Right atrium auricular region (tissue), 2 donors: ENCODE measurements at regions not wholly inside any gene's neighbourhood (a gene's known extent, or its start where the extent isn't known, plus 50 kb on each side); places are given as distances from the start of the nearest gene placed in this dataset.

Source experiments
- DNase-seq: peaks from one replicate; pipeline ENCODE4 v3.0.0-alpha.2; 2019; ENCODE audit warnings: low spot score
- H3K27ac ChIP-seq, 2 donors: fragments of 200-600 bp; sonication (generic); 1 replicate in 1 of 2; 2 replicates in 1 of 2; pipeline ENCODE4 v1.5.1; 2016 to 2019
- H3K27me3 ChIP-seq, 2 donors: fragments of 200-600 bp; sonication (generic); one replicate each; pipeline versions ENCODE4 v1.5.1 to v1.6.0; 2017 to 2019
- H3K36me3 ChIP-seq: fragments of 200-600 bp; sonication (generic); one replicate; pipeline ENCODE4 v1.5.1; 2016
- H3K4me1 ChIP-seq, 2 donors: fragments of 200-600 bp; sonication (generic); one replicate each; pipeline versions ENCODE4 v1.5.1 to v1.6.0; 2017 to 2019
- H3K4me3 ChIP-seq, 2 donors: fragments of 200-600 bp; sonication (generic); 1 replicate in 1 of 2; 2 replicates in 1 of 2; pipeline ENCODE4 v1.5.1; 2017 to 2019; ENCODE audit warnings: mild to moderate bottlenecking in 1 of 2, moderate library complexity in 1 of 2
- H3K9me3 ChIP-seq, 2 donors: fragments of 200-600 bp; sonication (generic); one replicate each; pipeline ENCODE4 v1.5.1; 2019
- CTCF ChIP-seq, 2 donors: fragments of 200-600 bp; sonication (generic); IDR thresholded peaks; one replicate each; pipeline ENCODE4 v1.5.1; 2019; ENCODE audit warnings: antibody characterized with exemption in 2 of 2

- Histone ChIP-seq H3K36me3 (no peaks in the 10 kb centered on the region), H3K27ac (no peak overlapping the region), H3K9me3 (no peaks in the 10 kb centered on the region), H3K27me3 (no peaks in the 10 kb centered on the region), H3K4me1 (no peaks in the 10 kb centered on the region), H3K4me3 (no peak overlapping the region)
- no peak for TF ChIP-seq CTCF (IDR thresholded peaks at IDR 0.05)
- no peak for DNase-seq
Observed at GRCh38 chr7:54349229-54349628, 192.9 kb upstream of the VSTM2A start.

GRCh38 chr7:54354436-54354835 lies 187.7 kb upstream of the VSTM2A start:
- Histone ChIP-seq H3K27me3 (no peaks in the 10 kb centered on the region), H3K9me3 (no peaks in the 10 kb centered on the region), H3K27ac (no peak overlapping the region), H3K4me1 (no peaks in the 10 kb centered on the region), H3K36me3 (no peaks in the 10 kb centered on the region), H3K4me3 (no peak overlapping the region)
- no peak for TF ChIP-seq CTCF (IDR thresholded peaks at IDR 0.05)
- no peak for DNase-seq

- no peak for TF ChIP-seq CTCF (IDR thresholded peaks at IDR 0.05)
Observed at GRCh38 chr7:54355842-54356241, 186.3 kb upstream of the VSTM2A start.

GRCh38 chr7:54360075-54360840 lies 181.9 kb upstream of the VSTM2A start:
- no peak for DNase-seq
- no peaks in the 10 kb centered on the region for H3K4me1 ChIP-seq
- TF ChIP-seq CTCF (IDR thresholded peaks at IDR 0.05), result no peak
- H3K27me3 ChIP-seq, result no peaks in the 10 kb centered on the region
- H3K27ac ChIP-seq, result no peak overlapping the region
- H3K4me3 ChIP-seq, result no peak overlapping the region
- no peaks in the 10 kb centered on the region for H3K9me3 ChIP-seq
- H3K36me3 ChIP-seq, result no peaks in the 10 kb centered on the region

More at GRCh38 chr7:54355842-54356241, 186.3 kb upstream of the VSTM2A start:
- Histone ChIP-seq H3K9me3 (no peaks in the 10 kb centered on the region), H3K4me3 (no peak overlapping the region), H3K4me1 (no peaks in the 10 kb centered on the region), H3K27me3 (no peaks in the 10 kb centered on the region), H3K27ac (no peak overlapping the region), H3K36me3 (no peaks in the 10 kb centered on the region)
- DNase-seq, result no peak

- no peak overlapping the region for H3K4me3 ChIP-seq
- no peaks in the 10 kb centered on the region for H3K27me3 ChIP-seq
- no peak for DNase-seq
- H3K36me3 ChIP-seq, result no peaks in the 10 kb centered on the region
- H3K9me3 ChIP-seq, result no peaks in the 10 kb centered on the region
- no peaks in the 10 kb centered on the region for H3K4me1 ChIP-seq
- H3K27ac ChIP-seq, result no peak overlapping the region
- TF ChIP-seq CTCF (IDR thresholded peaks at IDR 0.05), result no peak
Observed at GRCh38 chr7:54390565-54390964, 151.6 kb upstream of the VSTM2A start.

GRCh38 chr7:54392935-54393334 lies 149.2 kb upstream of the VSTM2A start:
- Histone ChIP-seq H3K4me1 (no peaks in the 10 kb centered on the region), H3K27ac (no peak overlapping the region), H3K27me3 (no peaks in the 10 kb centered on the region), H3K36me3 (no peaks in the 10 kb centered on the region), H3K9me3 (no peaks in the 10 kb centered on the region), H3K4me3 (no peak overlapping the region)
- no peak for TF ChIP-seq CTCF (IDR thresholded peaks at IDR 0.05)
- DNase-seq, result no peak
